HUES6 (cell line): ENCODE measurements at regions not wholly inside any gene's neighbourhood (a gene's known extent, or its start where the extent isn't known, plus 50 kb on each side); places are given as distances from the start of the nearest gene placed in this dataset.

ENCODE experiments used
- H3K27ac ChIP-seq: 2 replicates; pipeline ENCODE4 v1.7.0; 2013; ENCODE audit warnings: low read depth, mild to moderate bottlenecking, low read length, inconsistent platforms
- H3K27me3 ChIP-seq: 2 replicates; pipeline ENCODE4 v1.6.1; 2013; ENCODE audit warnings: low read length; ENCODE audit not compliant: control insufficient read depth, insufficient read depth
- H3K36me3 ChIP-seq: 2 replicates; pipeline ENCODE4 v1.6.1; 2013; ENCODE audit warnings: low read length; ENCODE audit not compliant: control insufficient read depth, insufficient read depth
- H3K4me1 ChIP-seq: 2 replicates; pipeline ENCODE4 v1.6.1; 2013; ENCODE audit warnings: low read length; ENCODE audit not compliant: control insufficient read depth, insufficient read depth
- H3K4me3 ChIP-seq: 2 replicates; pipeline ENCODE4 v1.5.1; 2013; ENCODE audit warnings: low read depth, low read length
- H3K9ac ChIP-seq: one replicate; pipeline ENCODE4 v1.6.1; 2013; ENCODE audit warnings: mild to moderate bottlenecking, low read length
- H3K9me3 ChIP-seq: 2 replicates; pipeline ENCODE4 v1.6.1; 2013; ENCODE audit warnings: low read depth, low read length; ENCODE audit not compliant: control insufficient read depth, insufficient read depth

- peaks cover 12% of the 10 kb centered on the region; the same call in 1 of the 2 replicates for H3K4me1 ChIP-seq
- no peaks in the 10 kb centered on the region for H3K27me3 ChIP-seq
- H3K36me3 ChIP-seq = no peaks in the 10 kb centered on the region
- no peak overlapping the region for H3K9ac ChIP-seq
- H3K4me3 ChIP-seq = no peak overlapping the region
- no peaks in the 10 kb centered on the region for H3K9me3 ChIP-seq
- no peak overlapping the region for H3K27ac ChIP-seq
These were observed 74.4 kb downstream of the MRM1 start for GRCh38 chr17:36675786-36676185.

GRCh38 chr17:36679815-36680467 is 78.6 kb downstream of the MRM1 start:
- peaks cover 17% of the 10 kb centered on the region; the same call in 1 of the 2 replicates for H3K4me1 ChIP-seq
- H3K9me3 ChIP-seq = no peaks in the 10 kb centered on the region
- no peaks in the 10 kb centered on the region for H3K36me3 ChIP-seq
- H3K27me3 ChIP-seq = no peaks in the 10 kb centered on the region
- H3K9ac ChIP-seq = no peak overlapping the region
- H3K4me3 ChIP-seq = no peak overlapping the region
- H3K27ac ChIP-seq = no peak overlapping the region

- Histone ChIP-seq H3K9ac (no peak overlapping the region), H3K4me1 (peaks cover 17% of the 10 kb centered on the region; the same call in 1 of the 2 replicates), H3K27ac (no peak overlapping the region), H3K36me3 (no peaks in the 10 kb centered on the region), H3K9me3 (no peaks in the 10 kb centered on the region), H3K4me3 (no peak overlapping the region), H3K27me3 (no peaks in the 10 kb centered on the region)
These were observed 79.4 kb downstream of the MRM1 start for GRCh38 chr17:36680701-36681202.

GRCh38 chr17:36682773-36683172 is 81.4 kb downstream of the MRM1 start:
- Histone ChIP-seq H3K9me3 (no peaks in the 10 kb centered on the region), H3K9ac (no peak overlapping the region), H3K4me1 (peaks cover 25% of the 10 kb centered on the region), H3K36me3 (no peaks in the 10 kb centered on the region), H3K27ac (no peak overlapping the region), H3K4me3 (no peak overlapping the region), H3K27me3 (no peaks in the 10 kb centered on the region)

- Histone ChIP-seq H3K9me3 (no peaks in the 10 kb centered on the region), H3K36me3 (no peaks in the 10 kb centered on the region), H3K9ac (no peak overlapping the region), H3K27me3 (no peaks in the 10 kb centered on the region), H3K27ac (no peak overlapping the region), H3K4me1 (peaks cover 29% of the 10 kb centered on the region), H3K4me3 (no peak overlapping the region)
These were observed 82.0 kb downstream of the MRM1 start for GRCh38 chr17:36683387-36683786.

GRCh38 chr17:36684134-36684533 is 82.8 kb downstream of the MRM1 start:
- Histone ChIP-seq H3K9ac (no peak overlapping the region), H3K4me1 (peaks cover 29% of the 10 kb centered on the region), H3K27ac (no peak overlapping the region), H3K4me3 (no peak overlapping the region), H3K27me3 (no peaks in the 10 kb centered on the region), H3K36me3 (no peaks in the 10 kb centered on the region), H3K9me3 (no peaks in the 10 kb centered on the region)

- Histone ChIP-seq H3K36me3 (no peaks in the 10 kb centered on the region), H3K9me3 (no peaks in the 10 kb centered on the region), H3K4me3 (no peak overlapping the region), H3K27ac (no peak overlapping the region), H3K4me1 (peaks cover 12% of the 10 kb centered on the region), H3K9ac (no peak overlapping the region), H3K27me3 (no peaks in the 10 kb centered on the region)
These were observed 84.8 kb downstream of the MRM1 start for GRCh38 chr17:36686123-36686669.

GRCh38 chr17:36687736-36688135 is 86.4 kb downstream of the MRM1 start:
- Histone ChIP-seq H3K9me3 (no peaks in the 10 kb centered on the region), H3K27ac (no peak overlapping the region), H3K27me3 (no peaks in the 10 kb centered on the region)

GRCh38 chr17:36689089-36689667 is 87.8 kb downstream of the MRM1 start:
- Histone ChIP-seq H3K27ac (no peak overlapping the region), H3K9ac (no peak overlapping the region), H3K9me3 (no peaks in the 10 kb centered on the region), H3K4me1 (peaks cover 16% of the 10 kb centered on the region), H3K27me3 (peaks cover 2% of the 10 kb centered on the region; the same call in 1 of the 2 replicates), H3K36me3 (no peaks in the 10 kb centered on the region), H3K4me3 (no peak overlapping the region)

More at GRCh38 chr17:36687736-36688135, 86.4 kb downstream of the MRM1 start:
- Histone ChIP-seq H3K4me1 (peaks cover 13% of the 10 kb centered on the region), H3K9ac (no peak overlapping the region), H3K36me3 (no peaks in the 10 kb centered on the region), H3K4me3 (no peak overlapping the region)

GRCh38 chr17:36690190-36690589 is 88.8 kb downstream of the MRM1 start:
- peaks cover 4% of the 10 kb centered on the region; the same call in 1 of the 2 replicates for H3K27me3 ChIP-seq
- H3K27ac ChIP-seq = no peak overlapping the region
- no peaks in the 10 kb centered on the region for H3K36me3 ChIP-seq
- H3K4me3 ChIP-seq = no peak overlapping the region
- H3K4me1 ChIP-seq = peaks cover 16% of the 10 kb centered on the region
- no peak overlapping the region for H3K9ac ChIP-seq
- no peaks in the 10 kb centered on the region for H3K9me3 ChIP-seq

- Histone ChIP-seq H3K9ac (no peak overlapping the region), H3K4me3 (no peak overlapping the region), H3K27ac (no peak overlapping the region), H3K4me1 (peaks cover 16% of the 10 kb centered on the region; the same call in 1 of the 2 replicates), H3K27me3 (peaks cover 8% of the 10 kb centered on the region; the same call in 1 of the 2 replicates), H3K36me3 (no peaks in the 10 kb centered on the region), H3K9me3 (no peaks in the 10 kb centered on the region)
These were observed 90.2 kb downstream of the MRM1 start for GRCh38 chr17:36691606-36692005.
